GM06990 (cell line): ENCODE measurements at regions not wholly inside any gene's neighbourhood (a gene's known extent, or its start where the extent isn't known, plus 50 kb on each side); places are given as distances from the start of the nearest gene placed in this dataset.

Experiments used
- DNase-seq: peaks from one replicate; pipeline ENCODE4 v3.0.0-alpha.2; 2011; ENCODE audit not compliant: insufficient read length; ENCODE audit errors: extremely low read depth
- H3K27me3 ChIP-seq: replicated peaks from 2 replicates; pipeline ENCODE4 v1.6.0; 2011; ENCODE audit warnings: low read length; ENCODE audit not compliant: control insufficient read depth, insufficient read depth
- H3K36me3 ChIP-seq: 2 replicates; pipeline ENCODE4 v1.5.1; 2011; ENCODE audit warnings: low read length; ENCODE audit not compliant: control insufficient read depth, insufficient read depth
- H3K4me3 ChIP-seq: replicated peaks from 2 replicates; pipeline ENCODE4 v1.5.1; 2011; ENCODE audit warnings: low read depth, mild to moderate bottlenecking, control low read depth, low read length
- CTCF ChIP-seq: IDR thresholded peaks from 2 replicates; pipeline ENCODE4 v1.5.1; 2011; ENCODE audit warnings: low read length, control low read depth, mild to moderate bottlenecking, inconsistent platforms; ENCODE audit not compliant: insufficient read depth, poor library complexity, severe bottlenecking

DNA sequence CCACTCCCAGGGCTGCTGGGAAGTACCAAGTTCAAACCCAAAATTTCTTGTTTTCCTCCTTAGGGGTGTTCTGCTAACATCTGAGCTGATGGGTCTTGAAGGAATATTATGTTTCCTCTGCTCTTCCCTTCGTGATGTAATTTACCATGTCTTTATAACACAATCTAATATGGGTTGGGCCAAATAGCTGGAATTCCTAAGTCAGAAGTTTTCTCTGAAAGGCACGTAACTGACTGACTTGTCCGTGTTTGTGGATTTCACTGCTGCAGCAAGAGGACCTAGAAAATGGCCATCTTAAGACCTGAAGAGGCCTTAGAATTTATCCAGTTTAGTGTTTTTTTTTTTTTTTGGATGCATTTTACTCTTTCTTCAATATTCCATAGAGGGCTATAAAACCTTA, 256.7 kb downstream of the DCDC2C start:
- Histone ChIP-seq H3K4me3 (no peak overlapping the region), H3K36me3 (no peaks in the 10 kb centered on the region), H3K27me3 (no peaks in the 10 kb centered on the region)
- TF ChIP-seq CTCF: no peak
- no peak for DNase-seq

DNA sequence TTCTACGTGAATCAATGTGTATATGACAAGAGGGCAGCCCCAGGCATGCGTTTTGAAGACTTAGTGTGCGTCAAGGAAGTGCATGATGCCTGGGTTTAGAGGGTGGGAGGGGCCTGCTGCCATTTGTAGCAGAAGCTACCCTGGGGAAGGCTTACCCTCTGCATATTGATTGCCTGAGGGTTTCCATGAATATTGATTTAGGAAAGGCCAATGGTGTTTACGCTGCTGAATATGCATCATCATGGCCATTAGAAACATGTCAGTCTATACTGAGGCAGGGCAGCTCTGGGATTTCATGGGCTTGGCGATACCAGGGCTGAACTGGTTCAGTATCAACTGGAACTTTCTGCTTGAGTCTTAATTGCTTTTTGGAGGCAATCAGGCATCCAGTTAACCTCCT, 259.3 kb downstream of the DCDC2C start:
- no peak for DNase-seq
- no peaks in the 10 kb centered on the region for H3K36me3 ChIP-seq
- no peak overlapping the region for H3K4me3 ChIP-seq
- H3K27me3 ChIP-seq: no peaks in the 10 kb centered on the region
- TF ChIP-seq CTCF: no peak

GRCh38 chr2:3965211-3965610, 261.8 kb downstream of the DCDC2C start:
- no peak for TF ChIP-seq CTCF
- DNase-seq: no peak
- Histone ChIP-seq H3K27me3 (no peaks in the 10 kb centered on the region), H3K36me3 (no peaks in the 10 kb centered on the region), H3K4me3 (no peak overlapping the region)

- no peak for TF ChIP-seq CTCF
- no peaks in the 10 kb centered on the region for H3K36me3 ChIP-seq
- DNase-seq: no peak
- H3K4me3 ChIP-seq: no peak overlapping the region
- H3K27me3 ChIP-seq: no peaks in the 10 kb centered on the region
These were observed 262.6 kb downstream of the DCDC2C start for GRCh38 chr2:3965953-3966352.

DNA sequence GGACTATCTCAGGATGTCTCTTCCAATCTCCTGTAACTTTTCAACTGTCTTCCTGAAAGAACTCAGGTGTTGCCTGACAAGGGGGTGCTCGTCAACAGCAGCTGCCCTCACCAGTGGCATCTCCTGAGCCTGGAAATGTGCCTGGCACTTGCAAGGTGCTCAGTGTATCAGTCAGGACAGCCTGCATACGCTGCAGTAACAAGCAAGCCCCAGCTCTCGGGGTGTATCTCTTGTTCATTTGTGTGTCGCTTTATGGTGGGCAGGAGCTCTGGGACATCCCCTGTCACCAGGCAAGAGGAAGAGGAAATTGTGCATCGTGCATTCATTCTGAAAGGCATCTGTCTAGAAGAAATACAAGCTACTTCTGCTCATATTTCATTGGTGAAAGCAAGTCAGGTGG, 263.1 kb downstream of the DCDC2C start:
- TF ChIP-seq CTCF: no peak
- no peak for DNase-seq
- H3K4me3 ChIP-seq: no peak overlapping the region
- no peaks in the 10 kb centered on the region for H3K36me3 ChIP-seq
- H3K27me3 ChIP-seq: no peaks in the 10 kb centered on the region

DNA sequence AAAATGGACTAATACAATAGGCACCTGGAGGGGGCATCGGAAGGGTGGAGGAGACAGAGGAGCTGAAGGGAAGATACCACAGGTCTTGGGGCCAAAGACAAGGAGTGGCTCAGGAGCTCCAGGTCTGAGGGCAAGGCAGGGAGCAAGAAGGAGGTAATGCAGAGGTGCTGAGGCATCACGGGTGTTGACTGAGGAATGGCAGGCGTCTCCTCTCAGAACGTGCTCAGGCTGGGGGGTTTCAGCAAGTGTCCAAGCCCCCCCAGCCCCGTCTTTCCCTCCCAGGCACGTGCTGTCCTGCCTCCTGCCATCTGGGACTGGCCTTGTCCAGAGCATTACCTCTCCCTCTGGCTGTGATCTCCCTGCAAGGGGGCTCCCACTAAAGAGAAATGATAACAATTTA, 265.4 kb downstream of the DCDC2C start:
- no peak for TF ChIP-seq CTCF
- Histone ChIP-seq H3K36me3 (no peaks in the 10 kb centered on the region), H3K4me3 (no peak overlapping the region), H3K27me3 (no peaks in the 10 kb centered on the region)
- DNase-seq: no peak
